ENCODE measurements at regions not wholly inside any gene's neighbourhood (a gene's known extent, or its start where the extent isn't known, plus 50 kb on each side); places are given as distances from the start of the nearest gene placed in this dataset.

GRCh38 chr7:130843703-130844102 is 109.7 kb upstream of the KLF14 start:
- TF ChIP-seq TAF1 (IDR thresholded peaks at IDR 0.05; ENCODE audit: low read depth) (no peak), TCF12 (IDR thresholded peaks at IDR 0.05; ENCODE audit: low read depth) (no peak), REST (IDR thresholded peaks at IDR 0.05; ENCODE audit: low read depth) (no peak), EP300 (IDR thresholded peaks at IDR 0.05; ENCODE audit: borderline replicate concordance) (no peak), CEBPB (IDR thresholded peaks at IDR 0.05) (no peak), FOXM1 (IDR thresholded peaks at IDR 0.05; ENCODE audit: borderline replicate concordance, low read depth) (no peak), YY1 (IDR thresholded peaks at IDR 0.05; ENCODE audit: low read depth) (no peak), EGR1 (IDR thresholded peaks at IDR 0.05) (no peak), RAD21 (IDR thresholded peaks at IDR 0.05; ENCODE audit: low read depth) (no peak), NFIC (IDR thresholded peaks at IDR 0.05) (no peak), ZBTB7A (IDR thresholded peaks at IDR 0.05; ENCODE audit: low read depth) (no peak), TEAD4 (IDR thresholded peaks at IDR 0.05) (no peak)

- TF ChIP-seq FOXM1 (IDR thresholded peaks at IDR 0.05; ENCODE audit: borderline replicate concordance, low read depth), result no peak
- no peak for TF ChIP-seq RAD21 (IDR thresholded peaks at IDR 0.05; ENCODE audit: low read depth)
- TF ChIP-seq TCF12 (IDR thresholded peaks at IDR 0.05; ENCODE audit: low read depth), result no peak
- TF ChIP-seq NFIC (IDR thresholded peaks at IDR 0.05), result no peak
- no peak for TF ChIP-seq ZBTB7A (IDR thresholded peaks at IDR 0.05; ENCODE audit: low read depth)
- TF ChIP-seq YY1 (IDR thresholded peaks at IDR 0.05; ENCODE audit: low read depth), result no peak
- TF ChIP-seq REST (IDR thresholded peaks at IDR 0.05; ENCODE audit: low read depth), result no peak
- no peak for TF ChIP-seq TAF1 (IDR thresholded peaks at IDR 0.05; ENCODE audit: low read depth)
- no peak for TF ChIP-seq CEBPB (IDR thresholded peaks at IDR 0.05)
- no peak for TF ChIP-seq MAX (IDR thresholded peaks at IDR 0.05)
- no peak for TF ChIP-seq EP300 (IDR thresholded peaks at IDR 0.05; ENCODE audit: borderline replicate concordance)
Measured at GRCh38 chr7:130844811-130845580, 111.0 kb upstream of the KLF14 start.

GRCh38 chr7:130845581-130846085 is 111.6 kb upstream of the KLF14 start:
- TF ChIP-seq CREB1 (IDR thresholded peaks at IDR 0.05; ENCODE audit: low read depth), result no peak
- peak; percentile 62; the same call in 1 of the 2 replicates for TF ChIP-seq EGR1 (IDR thresholded peaks at IDR 0.05)

- TF ChIP-seq EGR1 (IDR thresholded peaks at IDR 0.05) (no peak), USF1 (IDR thresholded peaks at IDR 0.05) (no peak), ZBTB7A (IDR thresholded peaks at IDR 0.05; ENCODE audit: low read depth) (no peak), YY1 (IDR thresholded peaks at IDR 0.05; ENCODE audit: low read depth) (no peak), MAX (IDR thresholded peaks at IDR 0.05) (no peak), RAD21 (IDR thresholded peaks at IDR 0.05; ENCODE audit: low read depth) (no peak), TAF1 (IDR thresholded peaks at IDR 0.05; ENCODE audit: low read depth) (no peak), CREB1 (IDR thresholded peaks at IDR 0.05; ENCODE audit: low read depth) (no peak), FOXM1 (IDR thresholded peaks at IDR 0.05; ENCODE audit: borderline replicate concordance, low read depth) (no peak), REST (IDR thresholded peaks at IDR 0.05; ENCODE audit: low read depth) (no peak)
Measured at GRCh38 chr7:130849604-130850003, 115.6 kb upstream of the KLF14 start.

GRCh38 chr7:130850956-130851355 is 116.9 kb upstream of the KLF14 start:
- TF ChIP-seq EGR1 (IDR thresholded peaks at IDR 0.05) (no peak), TAF1 (IDR thresholded peaks at IDR 0.05; ENCODE audit: low read depth) (no peak), RAD21 (IDR thresholded peaks at IDR 0.05; ENCODE audit: low read depth) (no peak), EP300 (IDR thresholded peaks at IDR 0.05; ENCODE audit: borderline replicate concordance) (no peak), TEAD4 (IDR thresholded peaks at IDR 0.05) (no peak), YY1 (IDR thresholded peaks at IDR 0.05; ENCODE audit: low read depth) (no peak), CREB1 (IDR thresholded peaks at IDR 0.05; ENCODE audit: low read depth) (no peak), MAX (IDR thresholded peaks at IDR 0.05) (no peak), CEBPB (IDR thresholded peaks at IDR 0.05) (no peak), ZBTB7A (IDR thresholded peaks at IDR 0.05; ENCODE audit: low read depth) (no peak), USF1 (IDR thresholded peaks at IDR 0.05) (no peak), TCF12 (IDR thresholded peaks at IDR 0.05; ENCODE audit: low read depth) (no peak), NFIC (IDR thresholded peaks at IDR 0.05) (no peak), FOXM1 (IDR thresholded peaks at IDR 0.05; ENCODE audit: borderline replicate concordance, low read depth) (no peak), REST (IDR thresholded peaks at IDR 0.05; ENCODE audit: low read depth) (no peak)

All from Ishikawa (cell line).